Mucosa of stomach (tissue), 1 donor: ENCODE measurements at regions not wholly inside any gene's neighbourhood (a gene's known extent, or its start where the extent isn't known, plus 50 kb on each side); places are given as distances from the start of the nearest gene placed in this dataset.
"Not testable (repeated sequence)": the region's sequence is repeated elsewhere in the genome, so short reads cannot be mapped to it uniquely, and the experiment has no call there.

Experiments
- H3K27me3 ChIP-seq: one replicate; pipeline ENCODE4 v1.7.0; 2013; ENCODE audit warnings: mild to moderate bottlenecking, low read length; ENCODE audit not compliant: control insufficient read depth, insufficient read depth
- H3K36me3 ChIP-seq: one replicate; pipeline ENCODE4 v1.7.0; 2013; ENCODE audit warnings: low read length; ENCODE audit not compliant: control insufficient read depth, insufficient read depth
- H3K4me1 ChIP-seq: one replicate; pipeline ENCODE4 v1.7.0; 2013; ENCODE audit warnings: mild to moderate bottlenecking, low read length; ENCODE audit not compliant: control insufficient read depth, insufficient read depth
- H3K4me3 ChIP-seq: one replicate; pipeline ENCODE4 v1.7.0; 2013; ENCODE audit warnings: low read length
- H3K9ac ChIP-seq: one replicate; pipeline ENCODE4 v1.7.0; 2013; ENCODE audit warnings: mild to moderate bottlenecking, low read length, moderate library complexity
- H3K9me3 ChIP-seq: one replicate; pipeline ENCODE4 v1.7.0; 2013; ENCODE audit warnings: mild to moderate bottlenecking, low read length, moderate library complexity; ENCODE audit not compliant: control insufficient read depth
- donor health status: Pancreatic carcinoma.

DNA sequence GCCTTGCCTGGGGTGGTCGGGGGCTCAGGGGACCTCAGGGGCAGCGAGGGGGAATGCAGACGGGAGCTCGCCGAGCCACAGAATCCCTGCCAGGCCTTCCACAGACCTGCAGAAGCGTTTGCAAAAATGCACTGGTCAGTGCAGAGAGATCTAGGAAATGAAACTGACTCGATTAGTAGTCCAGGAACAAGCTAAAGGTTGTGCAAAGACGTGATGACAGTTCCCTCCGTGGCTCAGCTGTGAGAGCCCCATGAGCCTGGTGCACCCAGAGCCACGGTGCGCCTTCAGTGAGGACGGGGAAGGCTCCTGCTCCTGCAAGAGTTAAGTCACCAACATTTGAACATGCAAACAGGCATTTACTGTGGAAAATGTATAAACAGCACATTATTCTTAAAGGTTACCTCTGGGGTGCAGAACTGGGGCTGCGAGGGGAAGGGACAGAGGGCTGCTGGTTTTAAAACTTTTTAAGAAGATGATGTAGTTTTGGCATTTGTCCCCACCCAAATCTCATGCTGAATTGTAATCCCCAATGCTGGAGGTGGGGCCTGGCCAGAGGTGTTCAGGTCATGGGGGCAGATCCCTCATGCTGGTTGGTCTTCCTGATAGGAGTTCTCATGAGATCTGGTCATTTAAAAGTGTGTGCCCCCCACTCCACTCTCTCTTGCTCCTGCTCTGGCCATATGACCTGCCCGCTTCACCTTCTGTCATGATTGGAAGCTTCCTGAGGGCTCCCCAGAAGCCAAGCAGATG lies 147.3 kb downstream of the DLL1 start:
- Histone ChIP-seq H3K9ac (no peak overlapping the region), H3K4me3 (no peak overlapping the region), H3K27me3 (peaks cover 7% of the 10 kb centered on the region), H3K36me3 (no peaks in the 10 kb centered on the region), H3K4me1 (peaks cover 10% of the 10 kb centered on the region), H3K9me3 (no peaks in the 10 kb centered on the region)

GRCh38 chr6:170142559-170142958 lies 148.3 kb downstream of the DLL1 start:
- H3K4me1 ChIP-seq = peaks cover 10% of the 10 kb centered on the region

DNA sequence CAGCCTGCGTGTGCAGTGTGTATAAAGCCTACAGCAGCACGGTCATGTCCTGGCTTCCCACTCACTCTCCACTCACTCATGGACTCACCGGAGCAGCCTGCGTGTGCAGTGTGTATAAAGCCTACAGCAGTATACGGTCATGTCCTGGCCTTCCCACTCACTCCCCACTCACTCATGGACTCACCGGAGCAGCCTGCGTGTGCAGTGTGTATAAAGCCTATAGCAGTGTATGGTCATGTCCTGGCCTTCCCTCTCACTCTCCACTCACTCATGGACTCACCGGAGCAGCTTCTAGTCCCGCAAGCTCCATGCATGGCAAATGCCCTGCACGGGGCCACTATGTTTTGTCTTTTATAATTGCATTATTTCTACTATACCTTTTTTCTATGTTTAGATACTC lies 149.8 kb downstream of the DLL1 start:
- not testable (repeated sequence) for H3K9ac ChIP-seq, H3K36me3 ChIP-seq, H3K9me3 ChIP-seq, H3K27me3 ChIP-seq, H3K4me3 ChIP-seq, H3K4me1 ChIP-seq

More at GRCh38 chr6:170142559-170142958, 148.3 kb downstream of the DLL1 start:
- Histone ChIP-seq H3K9ac (no peak overlapping the region), H3K4me3 (no peak overlapping the region), H3K9me3 (no peaks in the 10 kb centered on the region), H3K36me3 (no peaks in the 10 kb centered on the region), H3K27me3 (peaks cover under 1% of the 10 kb centered on the region)

DNA sequence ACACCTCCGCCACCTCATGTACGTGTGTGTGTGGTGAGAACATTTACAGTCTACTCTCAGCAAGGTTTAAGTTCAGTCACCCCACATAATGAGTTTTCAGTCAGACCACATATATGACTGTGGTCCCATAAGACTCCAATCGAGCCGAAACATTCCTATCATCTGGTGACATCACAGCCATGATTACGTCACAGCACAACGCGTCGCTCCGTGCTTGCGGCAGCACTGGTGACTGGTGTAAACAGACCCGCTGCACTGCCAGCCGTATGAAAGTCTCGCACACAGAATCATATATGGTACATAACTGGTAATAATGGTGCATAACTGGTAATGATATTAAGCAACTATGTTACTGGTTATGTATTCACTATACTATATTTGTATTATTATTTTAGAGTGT lies 150.7 kb downstream of the DLL1 start:
- Histone ChIP-seq H3K27me3 (no peaks in the 10 kb centered on the region), H3K4me1 (peaks cover 7% of the 10 kb centered on the region), H3K4me3 (no peak overlapping the region), H3K36me3 (no peaks in the 10 kb centered on the region), H3K9me3 (no peaks in the 10 kb centered on the region), H3K9ac (no peak overlapping the region)

DNA sequence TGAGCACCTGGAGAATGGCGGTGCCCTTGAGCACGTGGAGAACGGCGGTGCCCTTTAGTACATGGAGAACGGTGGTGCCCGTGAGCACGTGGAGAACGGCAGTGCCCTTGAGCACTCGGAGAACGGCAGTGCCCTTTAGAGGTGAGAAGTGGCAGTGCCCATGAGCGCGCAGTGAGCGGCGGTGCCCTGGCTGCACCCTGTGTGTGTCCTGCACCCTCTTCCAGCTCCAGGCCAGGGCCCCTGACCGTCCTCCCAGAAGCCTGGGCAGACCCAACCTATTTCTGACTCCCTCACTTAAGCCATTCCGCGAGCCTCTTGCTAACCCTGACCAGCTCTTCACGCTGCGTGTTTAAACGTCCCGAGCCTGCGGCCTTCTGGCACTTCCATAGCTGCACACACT lies 151.3 kb downstream of the DLL1 start:
- Histone ChIP-seq H3K27me3 (no peaks in the 10 kb centered on the region), H3K36me3 (no peaks in the 10 kb centered on the region), H3K9me3 (no peaks in the 10 kb centered on the region), H3K4me3 (no peak overlapping the region), H3K4me1 (peaks cover 2% of the 10 kb centered on the region), H3K9ac (no peak overlapping the region)

GRCh38 chr6:170139046-170139445 lies 151.8 kb downstream of the DLL1 start:
- H3K4me1 ChIP-seq, H3K36me3 ChIP-seq, H3K9ac ChIP-seq, H3K27me3 ChIP-seq, H3K9me3 ChIP-seq, H3K4me3 ChIP-seq: not testable (repeated sequence)

DNA sequence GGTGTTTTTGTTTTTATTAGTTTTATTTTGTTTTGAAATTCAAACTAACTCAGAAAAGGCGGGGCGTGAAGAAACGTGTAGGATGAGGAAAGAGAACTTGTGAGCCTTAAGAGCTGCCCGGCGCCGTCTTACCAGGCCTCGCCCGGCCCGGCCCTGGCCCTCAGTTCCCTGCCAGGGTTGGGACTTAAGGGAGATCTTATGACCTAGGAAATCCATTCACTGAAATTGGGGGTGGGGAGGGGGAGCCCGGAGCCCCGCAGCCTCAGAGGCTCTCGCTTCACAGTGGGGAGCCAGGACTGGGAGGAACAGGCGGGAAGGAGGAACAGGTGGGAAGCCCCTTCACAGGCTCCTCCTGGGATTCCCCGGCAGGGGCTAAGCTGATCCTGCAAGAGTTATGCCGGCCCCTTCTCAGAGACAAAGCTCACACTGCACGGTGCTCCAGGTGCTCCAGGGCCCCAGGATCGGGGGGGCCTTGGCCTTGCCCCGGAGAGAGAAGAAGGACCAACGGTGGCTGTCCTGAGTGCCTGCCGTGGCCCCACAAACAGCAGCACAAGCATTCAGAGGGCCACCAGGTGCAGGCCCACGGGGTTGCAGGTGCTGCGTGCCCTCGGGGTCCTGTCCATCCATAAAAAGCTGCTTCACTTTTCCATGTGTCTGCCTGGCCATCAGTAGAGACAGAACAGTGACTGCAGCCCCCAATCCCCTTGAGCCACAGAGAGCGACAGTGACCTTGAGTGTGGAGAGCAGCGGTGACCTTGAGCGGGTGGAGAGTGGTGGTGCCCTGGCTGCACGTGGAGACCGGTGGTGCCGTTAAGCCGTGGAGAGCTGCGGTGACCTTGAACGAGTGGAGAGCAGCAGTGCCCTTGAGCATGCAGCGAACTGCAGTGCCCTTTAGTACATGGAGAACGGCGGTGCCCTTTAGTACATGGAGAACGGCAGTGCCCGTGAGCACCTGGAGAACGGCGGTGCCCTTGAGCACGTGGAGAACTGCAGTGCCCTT lies 152.7 kb downstream of the DLL1 start:
- Histone ChIP-seq H3K27me3 (no peaks in the 10 kb centered on the region), H3K4me3 (no peak overlapping the region), H3K9ac (no peak overlapping the region), H3K36me3 (no peaks in the 10 kb centered on the region), H3K4me1 (peaks cover 12% of the 10 kb centered on the region), H3K9me3 (no peaks in the 10 kb centered on the region)

- peaks cover 12% of the 10 kb centered on the region for H3K4me1 ChIP-seq
- H3K36me3 ChIP-seq = no peaks in the 10 kb centered on the region
- no peaks in the 10 kb centered on the region for H3K27me3 ChIP-seq
- H3K9ac ChIP-seq = no peak overlapping the region
- H3K9me3 ChIP-seq = no peaks in the 10 kb centered on the region
- no peak overlapping the region for H3K4me3 ChIP-seq
These were observed 153.5 kb downstream of the DLL1 start for GRCh38 chr6:170137176-170137891.

GRCh38 chr6:170136541-170137175 lies 154.2 kb downstream of the DLL1 start:
- Histone ChIP-seq H3K9me3 (no peaks in the 10 kb centered on the region), H3K4me1 (peaks cover 17% of the 10 kb centered on the region), H3K36me3 (no peaks in the 10 kb centered on the region), H3K27me3 (no peaks in the 10 kb centered on the region), H3K9ac (no peak overlapping the region), H3K4me3 (no peak overlapping the region)

DNA sequence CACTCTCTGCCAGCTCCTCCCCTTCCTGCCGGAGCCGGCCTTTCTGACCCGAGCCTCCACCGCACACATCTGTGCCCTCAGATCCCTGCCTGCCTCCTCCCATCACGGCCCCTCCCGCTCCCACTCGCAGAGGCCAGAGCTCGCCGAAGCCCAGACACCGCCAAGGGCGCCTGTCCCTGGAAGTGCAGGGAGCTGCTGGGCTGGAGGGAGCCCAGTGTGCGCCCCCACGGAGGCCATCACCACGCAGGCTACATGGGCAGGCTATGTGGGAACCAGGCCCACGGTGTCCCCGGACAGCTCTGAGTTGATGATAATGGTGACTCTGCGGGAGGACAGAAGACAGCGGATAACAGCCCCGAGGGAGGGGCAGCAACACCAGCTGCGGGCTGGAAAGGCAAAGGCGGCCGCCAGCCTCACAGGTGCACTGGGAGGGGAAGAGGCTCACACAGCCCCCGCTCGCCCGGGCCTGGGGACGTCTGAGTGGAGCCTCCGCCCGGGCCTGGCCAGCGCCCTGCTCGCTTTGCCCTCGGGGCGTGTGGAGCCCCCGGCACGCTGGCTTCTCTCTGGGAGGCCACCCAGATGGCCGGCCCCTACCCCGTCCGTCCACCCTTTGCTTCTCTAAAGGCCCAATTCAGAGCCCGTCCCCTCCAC lies 154.9 kb downstream of the DLL1 start:
- Histone ChIP-seq H3K4me1 (peaks cover 17% of the 10 kb centered on the region), H3K4me3 (no peak overlapping the region), H3K9me3 (no peaks in the 10 kb centered on the region), H3K9ac (no peak overlapping the region), H3K36me3 (no peaks in the 10 kb centered on the region), H3K27me3 (no peaks in the 10 kb centered on the region)

GRCh38 chr6:170135461-170135820 lies 155.4 kb downstream of the DLL1 start:
- no peak overlapping the region for H3K9ac ChIP-seq
- no peaks in the 10 kb centered on the region for H3K9me3 ChIP-seq
- peaks cover 17% of the 10 kb centered on the region for H3K4me1 ChIP-seq
- no peaks in the 10 kb centered on the region for H3K36me3 ChIP-seq
- H3K27me3 ChIP-seq = no peaks in the 10 kb centered on the region
- H3K4me3 ChIP-seq = no peak overlapping the region
